ENCODE measurements at regions not wholly inside any gene's neighbourhood (a gene's known extent, or its start where the extent isn't known, plus 50 kb on each side); places are given as distances from the start of the nearest gene placed in this dataset.
"Not testable (repeated sequence)": the region's sequence is repeated elsewhere in the genome, so short reads cannot be mapped to it uniquely, and the experiment has no call there.

- DNase-seq (ENCODE audit: extremely low read depth in 1 of 2, low read depth in 1 of 2) = no peak
These were observed 172.7 kb downstream of the BMP7 start for GRCh38 chr20:57093766-57094165.

GRCh38 chr20:57094252-57094891, 172.1 kb downstream of the BMP7 start:
- no peak for DNase-seq (ENCODE audit: extremely low read depth in 1 of 2, low read depth in 1 of 2)

DNA sequence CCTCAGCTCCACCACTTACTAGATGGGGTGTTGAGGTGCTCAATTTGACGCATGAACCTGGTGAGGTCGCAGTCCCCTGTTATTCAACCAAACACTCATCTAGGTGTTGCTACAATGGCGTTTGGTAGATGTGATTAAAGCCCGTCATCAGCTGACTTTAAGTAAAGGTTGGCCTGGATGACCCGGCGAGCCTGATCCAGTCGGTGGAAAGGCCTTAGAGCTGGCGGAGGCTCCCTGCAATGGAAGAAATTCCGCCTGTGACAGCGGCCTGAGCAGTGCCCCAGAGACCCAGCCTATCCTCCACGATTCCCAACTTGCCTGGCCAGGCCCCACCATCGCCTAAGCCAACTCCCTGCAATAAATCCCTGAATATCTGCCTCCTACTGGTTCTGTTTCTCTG, 171.4 kb downstream of the BMP7 start:
- no peak for DNase-seq (ENCODE audit: extremely low read depth in 1 of 2, low read depth in 1 of 2)

DNA sequence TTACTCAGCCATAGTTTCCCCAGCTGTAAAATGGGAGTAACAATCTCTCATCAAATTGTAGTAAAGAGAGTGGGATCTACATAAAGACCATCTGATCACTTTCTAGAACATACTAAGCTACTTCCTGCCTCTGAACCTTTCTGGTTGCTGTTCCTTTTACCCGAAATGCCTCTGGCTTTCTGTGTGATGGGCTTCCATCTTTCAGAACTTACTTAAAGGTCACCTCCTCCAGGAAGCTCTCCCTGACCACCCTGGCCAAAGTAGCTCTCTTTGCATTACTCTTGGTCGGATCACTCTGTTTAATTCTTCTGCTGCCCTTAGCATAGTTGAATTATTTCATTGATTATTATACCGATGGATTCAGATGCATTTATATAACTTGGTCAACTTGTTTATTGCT, 171.0 kb downstream of the BMP7 start:
- no peak for DNase-seq (ENCODE audit: extremely low read depth in 1 of 2, low read depth in 1 of 2)

GRCh38 chr20:57097245-57097915, 169.1 kb downstream of the BMP7 start:
- DNase-seq (ENCODE audit: extremely low read depth in 1 of 2, low read depth in 1 of 2) = no peak

DNA sequence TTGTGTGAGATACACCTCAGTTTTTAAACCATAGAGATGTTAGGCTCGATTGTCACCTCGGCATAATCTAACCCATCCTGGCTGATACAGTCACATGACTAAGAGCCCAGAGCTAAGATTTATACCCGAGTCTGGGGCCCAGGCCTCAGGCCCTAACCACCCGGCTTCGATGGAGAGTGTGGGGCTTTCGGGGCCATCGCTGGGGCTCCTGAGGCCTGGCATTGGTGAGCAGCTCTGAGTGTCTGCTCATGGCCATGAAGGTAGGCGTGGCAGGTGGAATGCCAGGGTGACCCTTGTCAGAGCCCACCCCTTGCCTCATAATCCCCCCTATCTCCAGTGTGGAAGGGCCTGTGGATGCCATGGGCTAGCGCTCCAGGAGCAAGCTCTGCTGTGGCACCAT, 164.3 kb downstream of the BMP7 start:
- DNase-seq (ENCODE audit: extremely low read depth in 1 of 2, low read depth in 1 of 2) = no peak

GRCh38 chr20:57102566-57102965, 163.9 kb downstream of the BMP7 start:
- DNase-seq (ENCODE audit: extremely low read depth in 1 of 2, low read depth in 1 of 2) = no peak

DNA sequence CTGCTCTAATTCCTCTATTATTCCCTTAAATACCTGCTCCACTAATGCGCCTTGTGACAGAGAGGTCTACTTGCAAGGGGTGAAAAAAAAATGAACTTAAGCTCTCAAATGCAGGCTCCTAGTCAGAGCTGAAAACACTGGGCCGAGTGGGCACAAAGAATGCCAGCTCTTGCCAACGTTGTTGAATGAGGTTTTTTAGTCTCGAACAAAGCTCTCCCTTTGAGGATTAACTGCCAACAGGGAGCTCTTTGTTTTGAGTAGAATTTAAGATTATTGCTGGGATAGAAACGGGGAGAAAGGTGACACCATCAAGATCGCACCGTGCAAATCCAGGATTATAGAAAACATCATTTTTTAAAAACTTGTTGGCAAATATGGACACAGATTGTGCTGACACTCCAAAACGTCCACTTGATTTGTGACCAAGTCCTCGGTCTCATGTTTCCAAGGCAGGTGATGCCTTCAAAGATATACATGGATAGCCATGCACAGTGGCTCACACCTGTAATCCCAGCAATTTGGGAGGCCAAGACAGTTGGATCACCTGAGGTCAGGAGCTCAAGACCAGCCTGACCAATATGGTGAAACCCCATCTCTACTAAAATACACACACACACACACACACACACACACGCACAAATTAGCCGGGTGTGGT, 163.2 kb downstream of the BMP7 start:
- DNase-seq (ENCODE audit: extremely low read depth in 1 of 2, low read depth in 1 of 2) = no peak

GRCh38 chr20:57104113-57104512, 162.3 kb downstream of the BMP7 start:
- DNase-seq (ENCODE audit: extremely low read depth in 1 of 2, low read depth in 1 of 2) = no peak

- DNase-seq (ENCODE audit: extremely low read depth in 1 of 2, low read depth in 1 of 2) = no peak
These were observed 161.7 kb downstream of the BMP7 start for GRCh38 chr20:57104651-57105204.

GRCh38 chr20:57106030-57106682, 160.3 kb downstream of the BMP7 start:
- DNase-seq (ENCODE audit: extremely low read depth in 1 of 2, low read depth in 1 of 2) = no peak

DNA sequence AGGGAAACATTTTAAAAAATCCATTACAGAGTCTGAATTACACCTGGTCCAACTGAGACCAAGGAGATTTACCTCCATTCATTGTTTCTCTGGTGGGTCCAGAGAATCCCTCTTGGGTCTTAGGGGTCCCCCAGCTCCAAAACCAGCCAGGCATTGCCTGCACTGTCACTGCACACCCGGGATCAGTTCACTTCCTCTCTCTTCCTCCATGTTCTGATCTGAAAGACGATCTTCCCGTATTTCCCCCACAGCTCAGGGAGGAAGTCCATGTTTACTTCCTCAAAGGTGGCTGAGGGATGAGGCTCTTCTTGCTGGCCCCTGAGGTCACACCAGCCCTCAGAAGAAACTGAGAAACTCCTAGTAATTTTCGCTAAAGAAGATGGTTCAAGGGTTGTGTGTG, 159.7 kb downstream of the BMP7 start:
- DNase-seq (ENCODE audit: extremely low read depth in 1 of 2, low read depth in 1 of 2) = no peak

GRCh38 chr20:57107208-57107607, 159.2 kb downstream of the BMP7 start:
- DNase-seq (ENCODE audit: extremely low read depth in 1 of 2, low read depth in 1 of 2) = no peak

DNA sequence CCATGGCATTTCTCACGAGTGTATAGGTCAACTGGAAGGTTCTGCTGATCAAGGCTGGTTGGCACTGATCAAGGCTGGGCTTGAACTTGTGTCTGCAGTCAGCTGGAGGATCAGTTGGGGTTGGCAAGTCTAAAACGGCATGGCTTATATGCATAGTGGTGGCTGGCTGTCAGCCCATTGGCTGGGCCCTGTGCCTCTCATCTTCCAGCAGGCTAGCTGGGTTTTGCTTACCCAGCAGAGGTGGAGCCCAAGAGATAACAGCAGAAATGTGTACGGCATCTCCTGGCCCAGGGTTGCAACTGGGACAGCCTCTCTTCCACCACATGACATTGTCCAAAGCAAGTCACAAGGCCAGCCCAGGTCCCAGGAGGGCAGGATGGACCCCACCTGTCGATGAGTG, 158.2 kb downstream of the BMP7 start:
- DNase-seq (ENCODE audit: extremely low read depth in 1 of 2, low read depth in 1 of 2) = no peak

DNA sequence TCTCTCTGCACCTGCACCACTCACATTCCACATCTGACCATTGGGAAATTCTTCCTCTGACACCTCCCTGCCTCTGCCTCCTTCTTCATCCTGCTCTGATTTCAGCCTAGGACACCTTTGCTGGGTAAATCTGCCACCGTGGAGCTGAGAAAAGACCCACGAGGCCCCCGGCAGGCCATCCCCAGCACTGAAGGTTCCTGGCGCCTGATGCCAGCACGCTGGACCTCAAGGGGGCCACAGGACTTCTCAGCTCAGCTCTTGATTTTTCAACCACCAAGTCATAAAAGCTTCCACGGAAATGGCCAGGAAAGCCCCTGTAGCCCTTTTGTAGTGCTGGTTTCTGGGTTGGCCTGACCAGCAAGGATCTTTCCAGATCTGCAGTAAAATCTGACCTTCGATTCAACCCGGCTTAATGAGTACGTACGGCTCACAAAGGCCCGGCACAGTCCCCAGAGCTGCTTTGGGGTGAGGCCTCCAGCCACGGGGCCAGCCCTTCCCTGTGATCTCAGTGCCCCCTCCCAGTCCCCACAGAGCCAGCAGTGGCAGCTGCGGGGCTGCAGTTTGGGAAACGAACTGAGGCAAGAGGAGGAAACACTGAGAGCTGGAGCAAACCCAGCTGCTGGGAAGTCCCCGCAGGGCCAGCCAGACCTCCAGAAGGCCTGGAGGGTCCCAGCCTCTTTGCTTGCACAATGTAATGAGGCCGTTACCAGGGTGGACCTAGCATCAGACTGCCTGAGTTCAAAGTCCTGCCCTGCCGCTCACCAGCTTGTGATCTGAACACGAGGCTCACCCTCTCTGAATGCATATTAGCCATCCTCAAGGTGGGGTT, 157.5 kb downstream of the BMP7 start:
- no peak for DNase-seq (ENCODE audit: extremely low read depth in 1 of 2, low read depth in 1 of 2)

GRCh38 chr20:57109571-57109953, 156.9 kb downstream of the BMP7 start:
- no peak for DNase-seq (ENCODE audit: extremely low read depth in 1 of 2, low read depth in 1 of 2)

GRCh38 chr20:57110121-57111027, 156.1 kb downstream of the BMP7 start:
- DNase-seq (ENCODE audit: extremely low read depth in 1 of 2, low read depth in 1 of 2) = not testable (repeated sequence)

DNA sequence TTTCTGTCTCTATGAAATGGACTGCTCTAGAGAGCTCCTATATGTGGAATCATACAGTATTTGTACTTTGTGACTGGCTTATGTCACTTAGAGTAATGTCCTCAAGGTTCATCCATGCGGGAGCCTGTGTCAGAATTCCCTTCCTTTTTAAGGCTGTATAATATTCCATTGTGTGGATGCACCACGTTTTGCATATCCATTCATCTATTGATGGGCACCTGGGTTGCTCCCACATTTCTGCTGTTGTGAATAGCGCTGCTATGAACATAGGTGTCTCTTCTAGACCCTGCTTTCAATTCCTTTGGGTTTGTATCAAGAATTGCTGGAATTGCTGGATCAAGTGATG, 155.4 kb downstream of the BMP7 start:
- DNase-seq (ENCODE audit: extremely low read depth in 1 of 2, low read depth in 1 of 2) = no peak

- no peak for DNase-seq (ENCODE audit: extremely low read depth in 1 of 2, low read depth in 1 of 2)
These were observed 154.0 kb downstream of the BMP7 start for GRCh38 chr20:57112448-57112847.

Data from stimulated activated CD8-positive, alpha-beta memory T cell treated with anti-CD3 and anti-CD28 coated beads, Interleukin-7, amount 100 ng/mL, for 48 hours (primary cell).